Activated T-helper 1 cell treated with Interleukin-2 at 50 U/mL for 16 hours (primary cell): ENCODE measurements at regions not wholly inside any gene's neighbourhood (a gene's known extent, or its start where the extent isn't known, plus 50 kb on each side); places are given as distances from the start of the nearest gene placed in this dataset.
"Not testable (repeated sequence)": the region's sequence is repeated elsewhere in the genome, so short reads cannot be mapped to it uniquely, and the experiment has no call there.

Experiments used
- DNase-seq: peaks from one replicate; pipeline ENCODE4 v3.0.0-alpha.2; 2020; ENCODE audit warnings: low read depth

GRCh38 chr3:139238281-139239030 is 105.4 kb upstream of the MRPS22 start:
- DNase-seq = no peak

GRCh38 chr3:139239550-139239949 is 104.3 kb upstream of the MRPS22 start:
- no peak for DNase-seq

GRCh38 chr3:139241783-139242182 is 102.0 kb upstream of the MRPS22 start:
- DNase-seq = no peak

GRCh38 chr3:139243710-139244109 is 100.1 kb upstream of the MRPS22 start:
- DNase-seq = no peak

- no peak for DNase-seq
Observed at GRCh38 chr3:139248593-139249255, 95.1 kb upstream of the MRPS22 start.

GRCh38 chr3:139251529-139251928 is 92.3 kb upstream of the MRPS22 start:
- DNase-seq = no peak

GRCh38 chr3:139252719-139253118 is 91.1 kb upstream of the MRPS22 start:
- DNase-seq = no peak

GRCh38 chr3:139258276-139258675 is 85.5 kb upstream of the MRPS22 start:
- no peak for DNase-seq

GRCh38 chr3:139259398-139259797 is 84.4 kb upstream of the MRPS22 start:
- no peak for DNase-seq

GRCh38 chr3:139260041-139260486 is 83.8 kb upstream of the MRPS22 start:
- DNase-seq = no peak

GRCh38 chr3:139260793-139261736 is 82.8 kb upstream of the MRPS22 start:
- DNase-seq = no peak

GRCh38 chr3:139261754-139262586 is 81.8 kb upstream of the MRPS22 start:
- DNase-seq = no peak

GRCh38 chr3:139263798-139264197 is 80.0 kb upstream of the MRPS22 start:
- no peak for DNase-seq

GRCh38 chr3:139264375-139264774 is 79.4 kb upstream of the MRPS22 start:
- no peak for DNase-seq

GRCh38 chr3:139265131-139266016 is 78.4 kb upstream of the MRPS22 start:
- no peak for DNase-seq

- DNase-seq = no peak
Observed at GRCh38 chr3:139267300-139268246, 76.2 kb upstream of the MRPS22 start.

GRCh38 chr3:139269984-139270383 is 73.8 kb upstream of the MRPS22 start:
- DNase-seq = no peak

- not testable (repeated sequence) for DNase-seq
Observed at GRCh38 chr3:139270652-139271051, 73.2 kb upstream of the MRPS22 start.

- DNase-seq = no peak
Observed at GRCh38 chr3:139280027-139280671, 63.7 kb upstream of the MRPS22 start.
